GM23338 (cell line): ENCODE measurements at regions not wholly inside any gene's neighbourhood (a gene's known extent, or its start where the extent isn't known, plus 50 kb on each side); places are given as distances from the start of the nearest gene placed in this dataset.

Experiments
- ATAC-seq: fragments of 200-7000 bp; cut with Tn5 transposase; 3 replicates; pipeline ENCODE4 v1.9.1; 2020
- DNase-seq: peaks from one replicate; pipeline ENCODE4 v3.0.0-alpha.2; 2015; ENCODE audit warnings: low spot score
- H2AFZ ChIP-seq: fragments of 200-600 bp; sonication (generic); 2 replicates; pipeline ENCODE4 v1.8.0; 2016; ENCODE audit warnings: antibody characterized with exemption, mild to moderate bottlenecking, moderate library complexity
- H3F3A ChIP-seq: fragments of 200-600 bp; sonication (generic); replicated peaks from 2 replicates; pipeline ENCODE4 v1.8.0; 2017; ENCODE audit warnings: antibody characterized with exemption, mixed run types, low read depth
- H3K27ac ChIP-seq: fragments of 200-600 bp; sonication (generic); 2 replicates; pipeline ENCODE4 v1.6.1; 2016; ENCODE audit warnings: low read depth
- H3K27me3 ChIP-seq: fragments of 200-600 bp; sonication (generic); 2 replicates; pipeline ENCODE4 v1.8.0; 2016; ENCODE audit warnings: mild to moderate bottlenecking, mixed run types, moderate library complexity; ENCODE audit not compliant: insufficient read depth
- H3K36me3 ChIP-seq: fragments of 200-600 bp; sonication (generic); 2 replicates; pipeline ENCODE4 v1.8.0; 2016; ENCODE audit warnings: mild to moderate bottlenecking; ENCODE audit not compliant: insufficient read depth
- H3K4me1 ChIP-seq: fragments of 200-600 bp; sonication (generic); 2 replicates; pipeline ENCODE4 v1.8.0; 2016; ENCODE audit warnings: mild to moderate bottlenecking, moderate library complexity; ENCODE audit not compliant: insufficient read depth
- H3K4me2 ChIP-seq: fragments of 200-600 bp; sonication (generic); 2 replicates; pipeline ENCODE4 v1.7.1; 2017; ENCODE audit warnings: mixed run types
- H3K4me3 ChIP-seq: fragments of 200-600 bp; sonication (generic); 2 replicates; pipeline ENCODE4 v1.6.1; 2016; ENCODE audit warnings: mixed run types
- H3K79me2 ChIP-seq: fragments of 200-600 bp; sonication (generic); replicated peaks from 2 replicates; pipeline ENCODE4 v1.8.0; 2017; ENCODE audit warnings: mild to moderate bottlenecking; ENCODE audit not compliant: insufficient read depth
- H3K9me2 ChIP-seq: fragments of 200-600 bp; sonication (generic); 2 replicates; pipeline ENCODE4 v1.8.0; 2017; ENCODE audit not compliant: insufficient read depth
- H4K20me1 ChIP-seq: fragments of 200-600 bp; sonication (generic); replicated peaks from 2 replicates; pipeline ENCODE4 v1.8.0; 2017; ENCODE audit warnings: mild to moderate bottlenecking; ENCODE audit not compliant: insufficient read depth
- H3K27ac Mint-ChIP-seq: 2 replicates; pipeline ENCODE4 v1.8.0; 2020; ENCODE audit warnings: inconsistent platforms, mild to moderate bottlenecking, moderate library complexity, mixed read lengths
- H3K27me3 Mint-ChIP-seq: 3 replicates; pipeline ENCODE4 v1.8.0; 2022; ENCODE audit warnings: low read depth, mild to moderate bottlenecking, moderate library complexity, mixed read lengths, inconsistent platforms; ENCODE audit not compliant: insufficient read depth, poor library complexity
- H3K36me3 Mint-ChIP-seq: 3 replicates; pipeline ENCODE4 v1.8.0; 2021; ENCODE audit warnings: low read depth, mild to moderate bottlenecking, inconsistent platforms, moderate library complexity, mixed read lengths
- H3K4me1 Mint-ChIP-seq: 3 replicates; pipeline ENCODE4 v1.8.0; 2020; ENCODE audit warnings: mild to moderate bottlenecking, inconsistent platforms, mixed read lengths
- H3K4me3 Mint-ChIP-seq: 3 replicates; pipeline ENCODE4 v1.8.0; 2021; ENCODE audit warnings: moderate library complexity, mild to moderate bottlenecking, inconsistent platforms, mixed read lengths
- H3K9me3 Mint-ChIP-seq: 3 replicates; pipeline ENCODE4 v1.8.0; 2020; ENCODE audit warnings: moderate library complexity, mild to moderate bottlenecking, inconsistent platforms, mixed read lengths
- CREB1 ChIP-seq: fragments of 250-450 bp; sonication (Bioruptor Pico); IDR thresholded peaks from 2 replicates; pipeline ENCODE4 v1.5.0; 2020; ENCODE audit warnings: low read depth, mild to moderate bottlenecking, moderate library complexity
- EZH2 ChIP-seq: fragments of 200-600 bp; sonication (generic); IDR thresholded peaks from one replicate; pipeline ENCODE4 v1.8.0; 2017; ENCODE audit warnings: antibody characterized with exemption, mild to moderate bottlenecking, low read depth; ENCODE audit not compliant: unreplicated experiment
- EZH2phosphoT487 ChIP-seq: fragments of 200-600 bp; sonication (generic); IDR thresholded peaks from one replicate; pipeline ENCODE4 v1.8.1; 2018; ENCODE audit warnings: antibody characterized with exemption; ENCODE audit not compliant: unreplicated experiment
- JUNB ChIP-seq: IDR thresholded peaks from one replicate; pipeline ENCODE4 v1.6.1; 2016; ENCODE audit warnings: antibody characterized with exemption; ENCODE audit not compliant: unreplicated experiment
- POLR2AphosphoS5 ChIP-seq: IDR thresholded peaks from 2 replicates; pipeline ENCODE4 v1.6.1; 2016; ENCODE audit warnings: antibody characterized with exemption, low read depth
- REST ChIP-seq: IDR thresholded peaks from one replicate; pipeline ENCODE4 v1.6.1; 2018; ENCODE audit warnings: antibody characterized with exemption; ENCODE audit not compliant: unreplicated experiment
- STAT1 ChIP-seq: IDR thresholded peaks from one replicate; pipeline ENCODE4 v1.6.1; 2016; ENCODE audit warnings: antibody characterized with exemption; ENCODE audit not compliant: unreplicated experiment
- ZNF331 ChIP-seq: fragments of 250-450 bp; sonication (Bioruptor Pico); IDR thresholded peaks from 2 replicates; pipeline ENCODE4 v1.5.0; 2020; ENCODE audit warnings: low read depth, mild to moderate bottlenecking, moderate library complexity

- no peaks in the 10 kb centered on the region for H3K9me3 Mint-ChIP-seq
- no peak overlapping the region for H3K4me3 Mint-ChIP-seq
- H3K4me2 ChIP-seq: no peak overlapping the region
- H3K27me3 ChIP-seq: no peaks in the 10 kb centered on the region
- no peaks in the 10 kb centered on the region for H3K4me1 Mint-ChIP-seq
- H3K9me2 ChIP-seq: no peaks in the 10 kb centered on the region
- H3K79me2 ChIP-seq: no peaks in the 10 kb centered on the region
- DNase-seq: no peak
- H3K27ac ChIP-seq: no peak overlapping the region
- no peaks in the 10 kb centered on the region for H3K27me3 Mint-ChIP-seq
- H4K20me1 ChIP-seq: no peaks in the 10 kb centered on the region
- no peak for ATAC-seq
- H3K36me3 Mint-ChIP-seq: no peaks in the 10 kb centered on the region
- no peaks in the 10 kb centered on the region for H3K36me3 ChIP-seq
- no peaks in the 10 kb centered on the region for H3F3A ChIP-seq
- H3K4me1 ChIP-seq: no peaks in the 10 kb centered on the region
- no peak overlapping the region for H3K27ac Mint-ChIP-seq
- TF ChIP-seq ZNF331 (CRISPR knock-in tag): no peak
- no peak for TF ChIP-seq REST
- TF ChIP-seq POLR2AphosphoS5: no peak
- H3K4me3 ChIP-seq: no peak overlapping the region
- H2AFZ ChIP-seq: no peak overlapping the region
Observed at GRCh38 chr7:113976508-113976907, 57.7 kb upstream of the PPP1R3A start.

- no peaks in the 10 kb centered on the region for H3K9me3 Mint-ChIP-seq
- H3K79me2 ChIP-seq: no peaks in the 10 kb centered on the region
- H3K36me3 ChIP-seq: no peaks in the 10 kb centered on the region
- no peaks in the 10 kb centered on the region for H3K4me1 Mint-ChIP-seq
- H3K4me3 ChIP-seq: no peak overlapping the region
- no peak overlapping the region for H3K27ac ChIP-seq
- no peak overlapping the region for H2AFZ ChIP-seq
- H3K27ac Mint-ChIP-seq: no peak overlapping the region
- ATAC-seq (no peak), DNase-seq (no peak)
- no peaks in the 10 kb centered on the region for H3K27me3 Mint-ChIP-seq
- H3K4me2 ChIP-seq: no peak overlapping the region
- H3K4me1 ChIP-seq: no peaks in the 10 kb centered on the region
- H3F3A ChIP-seq: no peaks in the 10 kb centered on the region
- no peaks in the 10 kb centered on the region for H3K27me3 ChIP-seq
- no peaks in the 10 kb centered on the region for H3K9me2 ChIP-seq
- no peaks in the 10 kb centered on the region for H3K36me3 Mint-ChIP-seq
- TF ChIP-seq EZH2phosphoT487 (no peak), CREB1 (CRISPR knock-in tag) (no peak), STAT1 (no peak), EZH2 (no peak), JUNB (no peak)
- no peak overlapping the region for H3K4me3 Mint-ChIP-seq
- no peaks in the 10 kb centered on the region for H4K20me1 ChIP-seq
Observed at GRCh38 chr7:113968713-113969112, 49.9 kb upstream of the PPP1R3A start.
